Stimulated activated CD8-positive, alpha-beta memory T cell treated with anti-CD3 and anti-CD28 coated beads, Interleukin-4, amount 100 ng/mL, for 1 hour (primary cell): ENCODE measurements at regions not wholly inside any gene's neighbourhood (a gene's known extent, or its start where the extent isn't known, plus 50 kb on each side); places are given as distances from the start of the nearest gene placed in this dataset.

Experiments
- DNase-seq, 2 donors: peaks; one replicate each; pipeline ENCODE4 v3.0.0-alpha.2; 2020; ENCODE audit warnings: low read depth in 2 of 2, low spot score in 1 of 2

DNA sequence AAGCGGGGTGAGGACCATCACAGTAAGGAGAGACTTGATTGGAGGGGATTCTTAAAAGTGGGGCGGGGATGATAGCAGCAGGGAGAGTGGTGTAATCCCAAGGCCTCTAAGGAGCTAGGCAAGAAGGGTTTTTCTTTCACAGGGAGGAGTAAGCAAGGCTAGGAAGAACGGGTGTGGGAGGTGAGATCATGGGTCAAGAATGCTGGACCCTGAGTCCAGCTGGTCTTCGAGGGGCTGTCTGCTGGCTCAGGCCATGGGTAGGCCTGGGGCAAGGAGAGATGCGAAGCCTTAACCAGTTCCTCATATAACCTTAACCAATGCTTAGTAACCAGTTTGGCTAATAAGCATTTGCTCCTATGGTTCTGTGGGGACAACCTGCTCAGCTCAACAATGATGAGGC, 599.1 kb downstream of the NPHP4 start:
- DNase-seq, result no peak

DNA sequence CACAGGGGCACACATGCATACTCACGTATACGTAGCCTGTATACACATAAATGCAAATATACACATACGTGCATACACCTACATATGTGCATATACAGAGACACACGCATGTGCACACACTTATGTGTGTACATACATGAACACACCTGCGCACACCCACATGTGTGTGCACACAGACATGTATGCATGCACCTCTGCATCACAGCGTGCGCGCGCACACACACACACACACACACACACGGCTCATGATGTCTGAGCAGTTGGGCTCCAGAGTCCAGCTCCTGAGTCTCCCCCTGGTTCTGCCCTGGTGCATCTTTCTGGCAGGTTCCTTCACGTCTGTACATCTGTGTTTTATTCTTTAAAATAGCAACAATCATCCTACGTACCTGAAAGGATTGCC, 600.5 kb downstream of the NPHP4 start:
- no peak for DNase-seq

DNA sequence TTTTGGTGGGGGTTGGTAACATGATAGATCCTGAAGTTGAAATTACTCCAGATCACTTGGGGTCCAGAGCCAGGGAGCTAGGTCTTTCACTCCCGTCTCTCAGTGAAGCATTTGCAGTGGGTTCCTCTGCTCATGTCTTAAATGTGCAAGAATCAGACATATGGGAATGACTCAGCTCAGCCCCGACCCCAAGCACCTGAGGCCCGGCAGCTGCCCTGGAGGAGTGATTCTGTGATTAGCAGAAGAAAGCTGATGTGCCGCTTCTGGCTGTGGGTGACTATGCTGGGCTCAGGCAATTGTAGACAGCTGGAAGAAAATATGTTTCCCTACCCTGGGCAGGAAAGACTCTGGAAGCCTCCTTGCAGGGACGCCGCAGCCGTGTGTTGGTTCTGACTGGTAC, 601.7 kb downstream of the NPHP4 start:
- no peak for DNase-seq

DNA sequence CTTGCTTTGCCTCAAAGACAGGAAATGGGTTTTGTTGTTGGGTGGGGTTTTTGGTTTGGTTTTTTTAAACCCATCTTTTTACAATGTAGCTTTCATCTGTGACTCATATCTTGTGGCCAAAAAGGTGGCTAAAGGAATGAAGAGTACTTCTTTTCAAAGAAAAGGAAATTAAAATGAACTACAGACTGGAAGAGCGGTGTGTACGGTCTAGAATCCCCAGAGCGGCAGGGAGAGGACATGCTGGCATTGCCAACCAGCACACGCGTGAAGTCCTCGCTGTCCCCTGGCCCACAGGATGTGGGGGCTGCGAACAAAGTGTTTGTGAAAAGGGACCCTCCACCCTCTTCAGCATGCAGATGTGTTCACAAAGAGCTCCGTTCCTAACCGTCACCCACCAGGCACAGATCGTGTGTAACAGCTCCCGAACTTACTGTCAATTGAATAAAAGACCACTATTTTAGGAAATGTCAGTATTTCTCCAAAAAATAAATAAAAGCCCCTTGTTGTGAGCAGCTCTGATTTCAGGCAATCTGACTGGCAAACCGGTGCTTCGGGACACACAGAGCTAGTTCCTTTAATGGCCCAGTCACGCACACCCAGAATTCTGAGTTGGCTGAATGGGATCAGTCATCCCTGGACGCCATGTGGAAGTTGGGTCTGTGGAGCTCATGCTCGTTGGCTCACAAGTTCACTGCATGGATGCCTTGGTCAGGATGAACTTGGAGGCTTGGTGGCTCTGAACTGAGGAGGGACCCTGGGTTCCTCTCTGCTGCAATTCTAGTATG, 602.9 kb downstream of the NPHP4 start:
- no peak for DNase-seq

DNA sequence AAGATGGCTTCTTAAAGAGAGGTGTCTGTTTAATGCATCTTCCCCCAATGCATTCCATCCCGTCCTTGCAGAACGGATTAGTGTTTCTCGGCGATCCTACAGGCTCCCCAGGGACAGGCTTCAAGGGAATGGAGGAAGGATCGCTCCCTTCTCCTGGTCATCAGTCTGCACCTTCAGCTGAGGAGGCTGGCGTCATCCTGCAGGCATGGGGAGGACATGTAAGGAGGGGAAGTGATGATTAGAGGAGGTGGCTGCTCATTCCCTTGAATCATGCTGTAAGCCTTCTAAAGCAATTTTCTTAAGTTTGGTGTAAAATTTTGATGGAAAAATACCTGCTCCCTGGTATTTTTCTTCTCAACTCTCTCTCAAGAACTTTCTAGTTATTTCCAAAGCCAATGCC, 603.6 kb downstream of the NPHP4 start:
- DNase-seq, result no peak

DNA sequence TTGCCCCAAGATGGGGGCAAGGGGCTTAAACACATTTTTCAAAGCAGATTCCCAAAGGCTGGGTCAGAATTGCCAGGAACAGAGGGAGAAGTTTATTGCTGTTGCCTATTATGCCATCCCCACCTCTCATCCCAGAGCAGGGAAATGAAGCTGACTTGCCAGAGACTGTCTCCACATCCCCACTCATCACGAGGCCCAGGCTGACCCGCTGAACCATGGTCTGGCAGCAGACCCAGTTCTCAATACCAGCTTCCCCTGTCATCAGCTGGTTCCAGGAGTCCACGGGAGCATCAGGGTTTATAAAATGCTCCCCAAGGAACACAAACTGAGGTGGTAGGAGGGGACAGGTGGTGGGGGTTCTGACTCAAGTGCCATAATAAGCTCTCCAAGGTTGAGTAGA, 605.9 kb downstream of the NPHP4 start:
- DNase-seq, result no peak

DNA sequence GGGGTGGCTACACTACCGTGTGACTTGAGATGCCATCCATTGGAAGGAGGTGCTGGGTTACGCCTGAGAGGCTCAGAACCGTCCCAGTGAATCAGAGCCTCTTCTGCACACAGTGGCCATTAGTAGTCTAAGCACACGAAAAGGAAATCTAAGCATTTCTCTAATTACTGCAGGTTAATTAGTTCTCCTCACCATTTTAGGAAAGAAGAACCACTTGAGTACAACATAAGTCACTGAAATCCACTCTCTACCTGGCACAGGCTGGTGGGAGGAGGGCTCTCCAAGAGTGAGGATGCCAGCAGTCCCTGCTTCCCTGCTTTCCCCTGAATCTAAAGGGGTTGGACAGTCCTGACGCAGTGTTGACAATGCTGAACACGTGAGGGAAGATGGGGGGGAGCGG, 606.3 kb downstream of the NPHP4 start:
- no peak for DNase-seq

DNA sequence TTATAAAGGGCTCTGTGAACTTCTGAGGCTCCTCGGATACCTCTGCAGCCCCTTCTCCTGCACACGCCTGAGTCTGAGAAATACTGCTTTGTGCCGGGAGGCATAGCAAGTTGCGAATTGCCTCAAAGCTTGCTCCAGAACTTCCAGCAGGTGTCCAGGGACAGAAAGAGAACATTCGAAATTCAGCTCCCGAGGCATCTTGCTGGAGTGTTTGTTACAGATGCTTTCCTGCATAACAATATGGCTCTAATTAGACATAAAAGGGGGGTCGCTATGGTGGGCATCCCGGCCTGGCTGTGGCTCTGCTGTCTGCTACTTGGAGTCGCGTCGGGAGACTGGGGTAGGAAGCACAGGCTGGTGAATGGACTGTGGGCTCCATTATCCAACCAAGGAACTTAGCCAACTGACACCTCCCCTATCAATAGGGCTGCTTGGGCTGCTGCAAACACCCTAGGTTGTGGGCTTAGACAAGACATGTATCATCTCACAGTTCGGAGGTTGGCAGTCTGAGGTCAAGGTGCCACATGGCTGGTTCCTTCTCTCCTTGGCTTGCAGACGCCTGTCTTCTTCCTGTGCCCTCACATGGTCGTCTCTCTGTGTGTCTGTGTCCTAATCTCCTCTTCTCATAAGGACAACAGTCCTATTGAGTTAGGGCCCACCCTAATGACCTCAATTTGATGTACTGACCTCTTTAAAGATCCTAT, 607.0 kb downstream of the NPHP4 start:
- no peak for DNase-seq

DNA sequence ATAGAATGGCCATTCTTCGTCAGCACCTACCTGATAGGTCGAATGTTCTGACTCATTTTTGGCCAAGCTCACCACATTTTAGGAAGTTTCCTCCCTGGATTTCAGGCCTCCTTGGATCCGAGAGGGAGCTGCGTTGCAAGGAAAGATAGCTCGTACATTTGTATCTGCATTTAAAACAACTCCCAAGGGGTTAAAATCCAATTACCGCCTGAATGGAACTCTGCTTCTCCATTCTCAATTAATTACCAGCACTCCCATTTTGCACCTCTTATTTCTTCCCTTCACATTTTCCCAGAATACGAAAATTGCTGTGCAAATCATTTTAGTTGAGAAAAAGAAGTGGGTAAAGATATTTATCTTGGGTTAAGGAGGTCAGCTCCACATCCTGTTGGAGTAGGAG, 610.7 kb downstream of the NPHP4 start:
- DNase-seq, result no peak

DNA sequence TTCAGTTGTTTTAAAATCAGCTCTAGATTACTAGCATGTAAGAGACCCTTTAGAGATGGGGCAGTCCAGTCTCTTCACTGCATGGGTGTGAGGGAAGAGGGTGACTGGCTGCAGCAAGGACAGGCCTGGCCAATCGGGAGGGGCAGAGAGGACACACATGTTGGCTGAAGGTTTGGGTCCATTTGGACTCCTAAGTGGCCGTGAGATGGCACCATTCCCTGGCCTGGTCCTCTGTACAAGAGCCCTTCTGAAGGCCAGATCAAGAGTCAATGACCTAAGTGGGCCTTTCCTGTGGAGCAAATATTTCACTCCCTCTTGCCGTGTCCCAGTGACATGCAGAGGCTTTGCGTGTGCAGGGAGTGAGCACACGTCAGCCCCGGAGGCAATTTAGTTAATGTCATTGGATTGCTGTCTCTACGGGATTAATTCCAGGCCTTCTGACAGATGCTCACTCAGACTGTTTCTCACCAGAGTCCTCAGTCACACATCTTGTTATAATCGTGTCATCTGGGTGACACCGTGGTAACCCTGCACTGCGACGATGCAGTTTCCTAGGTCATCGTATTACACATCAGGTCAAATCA, 613.0 kb downstream of the NPHP4 start:
- DNase-seq, result no peak

DNA sequence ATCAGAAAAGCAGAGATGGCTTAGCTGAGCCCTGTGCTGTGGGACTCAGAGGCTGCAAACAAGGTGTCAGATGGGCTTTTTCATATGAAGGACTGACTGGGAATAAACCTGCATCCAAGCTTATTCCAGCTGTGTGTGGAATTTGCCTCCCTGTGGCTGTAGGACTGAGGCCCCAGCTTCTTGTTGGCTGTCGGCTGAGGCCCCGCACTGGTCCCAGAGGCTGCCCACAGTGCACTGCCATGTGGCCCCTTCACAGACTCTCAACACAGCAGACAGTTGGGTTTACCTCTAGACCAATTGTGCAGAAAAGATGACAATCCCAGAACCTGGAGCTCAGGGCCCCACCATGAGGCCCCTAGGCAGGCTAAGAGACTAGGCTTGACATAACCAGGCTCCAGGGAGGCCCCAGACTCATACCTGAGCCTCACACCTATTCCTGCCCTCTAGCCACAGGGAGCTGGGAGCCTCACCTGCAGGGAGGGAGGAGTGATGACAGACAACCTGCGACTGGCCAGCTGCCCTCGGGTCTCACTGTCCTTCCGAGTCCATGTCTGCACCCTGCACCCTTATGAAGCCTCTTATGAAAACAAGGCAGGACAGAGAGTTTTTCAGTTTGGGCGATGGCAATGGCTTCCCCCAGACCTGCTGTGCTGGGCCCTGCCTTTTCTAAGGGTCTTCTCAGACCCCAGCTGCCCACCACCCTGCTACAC, 615.5 kb downstream of the NPHP4 start:
- DNase-seq, result no peak

DNA sequence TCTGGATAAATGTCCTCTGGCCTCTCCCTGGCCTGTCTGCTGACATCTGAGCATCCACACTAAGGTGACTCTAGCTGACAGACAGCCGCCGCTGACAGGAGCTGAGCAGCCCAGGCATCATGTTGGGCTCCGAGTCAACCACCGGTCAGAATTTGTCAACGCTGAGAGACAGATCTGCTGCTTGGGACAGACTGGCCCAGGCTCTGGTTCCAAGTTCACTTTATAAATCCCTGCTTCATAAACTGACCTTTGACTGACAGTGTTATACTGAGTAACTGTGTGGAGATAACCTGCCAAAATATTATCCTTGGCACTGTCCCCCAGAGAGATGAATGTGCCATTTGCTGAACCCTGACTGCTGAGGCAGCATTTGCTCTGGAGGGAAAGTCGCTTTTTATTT, 616.7 kb downstream of the NPHP4 start:
- DNase-seq, result no peak

DNA sequence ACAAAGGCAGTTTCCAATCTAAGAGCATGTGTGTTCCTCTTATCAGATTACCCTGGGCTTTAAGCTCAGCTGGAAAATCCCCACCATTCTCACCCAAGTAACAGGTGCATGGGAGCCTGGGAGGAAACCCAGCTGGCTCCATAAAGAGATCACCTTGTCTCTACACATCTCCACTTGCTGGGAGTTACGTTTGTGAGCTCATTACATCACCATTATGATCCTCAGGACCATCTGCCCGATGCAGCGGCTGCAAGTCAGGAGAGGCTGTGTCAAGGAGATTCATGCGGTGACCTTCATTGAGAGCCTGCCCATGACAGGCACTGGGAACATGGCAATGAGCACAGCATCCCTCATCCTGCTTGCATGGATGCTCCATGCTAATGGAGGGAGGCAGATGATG, 618.0 kb downstream of the NPHP4 start:
- DNase-seq, result no peak

DNA sequence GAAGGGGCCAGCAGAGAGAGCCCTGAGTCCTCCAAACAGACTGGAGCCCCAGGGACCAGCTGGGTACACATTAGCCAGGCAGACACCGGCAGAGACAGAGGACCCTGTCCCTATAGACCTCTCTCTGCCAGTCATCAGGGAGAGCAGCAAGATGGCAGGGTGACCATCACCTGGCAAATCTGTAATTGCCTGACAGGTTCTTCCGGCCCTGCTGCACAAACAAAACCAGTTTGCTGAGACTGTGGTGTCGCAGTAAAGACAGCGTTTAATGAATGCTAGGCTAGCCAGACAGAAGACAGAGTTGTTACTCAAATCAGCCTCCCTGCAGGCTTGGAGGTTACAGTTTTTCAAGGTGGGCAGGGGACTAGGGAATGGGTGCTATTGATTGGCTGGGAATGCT, 618.9 kb downstream of the NPHP4 start:
- no peak for DNase-seq

DNA sequence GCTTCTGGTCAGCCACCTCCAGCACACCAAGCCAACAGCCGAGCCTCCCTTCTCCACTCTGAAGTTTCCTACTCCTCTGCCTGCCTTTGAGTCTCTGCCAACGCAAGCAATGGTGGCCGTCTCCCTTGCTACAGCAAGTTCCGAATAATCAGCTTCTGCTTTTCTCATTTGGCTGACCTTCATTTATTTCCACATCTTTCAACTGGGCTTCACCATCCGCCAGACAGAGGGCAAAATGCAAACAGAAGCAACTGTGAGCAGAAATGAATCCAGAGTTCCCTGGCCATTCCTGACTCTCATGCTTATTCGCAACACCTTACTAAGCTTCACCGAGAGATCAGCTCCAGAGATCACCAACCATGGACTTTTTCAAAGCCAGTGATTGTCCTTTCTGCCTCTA, 621.0 kb downstream of the NPHP4 start:
- no peak for DNase-seq

DNA sequence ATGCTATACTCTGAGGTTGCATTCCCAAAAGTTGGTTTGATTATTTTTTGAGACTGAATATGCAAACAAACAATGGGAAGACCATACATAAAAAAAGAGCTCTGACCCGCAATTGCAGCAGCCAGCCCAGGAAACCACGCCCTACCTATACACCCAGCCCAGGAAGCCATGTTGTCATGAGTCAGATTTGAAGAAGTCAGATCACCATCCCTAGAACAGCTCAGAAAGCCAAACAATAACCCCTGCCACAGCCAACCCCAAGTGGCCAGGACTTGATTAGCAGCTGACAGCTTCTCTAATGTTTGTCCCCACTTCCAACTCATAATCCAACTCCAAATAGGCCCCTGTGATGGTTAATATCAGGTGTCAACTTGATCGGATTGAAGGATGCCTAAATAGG, 621.9 kb downstream of the NPHP4 start:
- DNase-seq, result no peak

DNA sequence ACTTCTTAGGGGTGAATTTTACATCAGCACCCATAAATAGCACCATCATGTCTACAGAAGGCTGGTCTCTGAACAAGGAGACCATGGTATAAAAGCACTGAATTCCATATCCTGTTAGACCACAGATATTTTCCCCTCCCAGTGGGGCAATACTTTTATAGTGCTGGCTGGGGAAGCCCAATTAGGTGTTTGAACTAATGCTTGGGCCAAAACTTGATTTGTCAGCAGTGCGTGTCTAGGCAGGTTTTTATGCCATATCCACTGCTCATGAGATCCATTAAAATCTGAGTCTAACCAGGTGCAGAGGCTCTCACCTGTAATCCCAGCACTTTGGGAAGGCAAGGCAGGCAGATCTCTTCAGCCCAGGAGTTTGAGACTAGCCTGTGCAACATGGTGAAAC, 623.0 kb downstream of the NPHP4 start:
- DNase-seq, result no peak

DNA sequence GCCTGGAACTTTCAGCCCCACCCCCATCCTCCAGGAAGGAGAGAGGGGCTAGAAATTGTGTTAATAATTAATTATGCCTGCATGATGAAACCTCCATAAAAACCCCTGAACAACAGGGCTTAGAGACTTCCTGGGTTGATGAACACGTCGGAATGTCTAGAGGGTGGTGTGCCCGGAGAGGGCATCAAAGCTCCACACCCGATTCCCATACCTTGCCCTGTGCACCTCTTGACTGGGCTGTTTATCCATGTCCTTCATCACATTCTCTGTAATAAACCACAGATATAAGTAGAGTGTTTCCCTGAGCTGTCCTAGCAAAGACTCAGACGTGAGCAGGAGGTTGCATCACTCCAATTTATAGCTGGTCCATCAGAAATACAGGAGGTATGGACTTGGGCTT, 624.0 kb downstream of the NPHP4 start:
- no peak for DNase-seq

DNA sequence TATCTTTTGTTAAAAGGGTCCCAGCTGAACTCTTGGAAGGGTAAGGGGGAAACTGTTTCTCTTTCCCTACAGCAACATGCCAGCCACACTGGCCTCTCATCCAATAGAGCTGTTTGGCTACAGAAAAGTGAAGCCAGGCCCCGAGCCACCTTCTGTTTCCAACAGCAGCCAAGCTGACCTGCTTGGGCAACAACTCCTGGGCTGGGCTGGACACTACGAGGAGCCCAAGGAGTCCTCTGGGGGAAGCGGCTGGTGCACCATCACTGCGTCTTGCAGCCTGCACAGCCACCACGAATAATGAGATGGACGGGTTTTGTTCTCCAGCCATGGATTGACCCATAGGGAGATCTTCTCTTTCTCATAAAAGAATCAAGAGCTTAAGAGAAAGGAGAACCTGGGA, 624.9 kb downstream of the NPHP4 start:
- DNase-seq, result no peak

DNA sequence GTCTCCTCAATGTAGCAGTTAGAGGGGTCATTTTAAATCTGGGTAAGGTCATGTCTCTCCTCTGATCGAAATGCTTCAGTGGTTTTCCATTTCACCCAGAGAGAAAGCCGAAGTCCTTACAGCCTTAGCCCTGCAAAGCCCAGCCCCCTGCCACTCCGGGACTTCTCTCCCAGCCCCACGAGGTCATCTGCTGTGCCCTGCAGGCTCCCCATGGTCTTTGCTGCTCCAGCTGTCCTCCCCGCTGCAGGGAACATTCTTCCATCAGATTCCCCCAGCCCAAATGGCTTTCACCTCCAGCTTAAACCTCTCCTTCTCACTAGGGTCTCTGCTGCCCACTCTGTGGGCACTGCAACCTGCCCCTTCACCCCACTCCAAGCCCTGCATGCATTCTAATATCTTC, 626.5 kb downstream of the NPHP4 start:
- no peak for DNase-seq

DNA sequence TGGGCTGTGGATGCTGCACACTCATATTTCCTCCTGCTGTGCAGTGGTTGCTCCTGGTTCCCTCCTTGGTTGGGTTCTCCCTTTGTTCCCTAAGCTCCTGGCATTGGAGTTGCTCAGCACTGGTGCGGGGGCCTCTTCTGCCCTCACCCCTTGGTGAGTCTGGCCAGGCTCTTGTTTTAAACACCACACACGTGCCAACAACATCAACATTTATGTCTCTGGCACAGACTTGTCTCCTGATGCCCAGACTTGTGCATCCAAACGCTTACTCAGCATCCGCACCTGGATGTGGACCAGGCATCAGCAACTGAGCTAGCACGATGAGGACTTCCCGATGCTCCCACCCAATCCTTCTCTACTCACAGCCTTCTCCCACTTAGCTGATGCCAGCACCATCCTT, 627.6 kb downstream of the NPHP4 start:
- DNase-seq, result no peak

DNA sequence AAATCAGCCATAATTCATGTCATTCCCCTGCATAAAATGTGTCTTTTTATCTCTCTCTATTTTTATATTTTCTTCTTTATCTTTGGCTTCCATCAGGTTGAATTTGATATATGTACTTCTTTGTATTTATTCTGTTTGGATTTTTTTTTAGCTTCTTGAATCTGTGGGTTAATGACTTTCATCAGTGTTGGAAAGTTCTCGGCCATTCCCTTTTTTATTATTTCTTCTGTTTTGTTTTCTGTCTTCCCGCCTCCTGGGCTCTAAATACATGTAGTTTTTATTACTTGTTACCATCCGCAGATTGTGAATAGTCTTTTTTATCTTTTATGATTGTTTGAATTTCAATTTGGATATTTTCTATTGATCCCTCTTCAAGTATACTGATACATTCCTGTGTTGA, 637.5 kb downstream of the NPHP4 start:
- DNase-seq, result no peak
